HEK293 (cell line): ENCODE measurements at regions not wholly inside any gene's neighbourhood (a gene's known extent, or its start where the extent isn't known, plus 50 kb on each side); places are given as distances from the start of the nearest gene placed in this dataset.

Experiments used
- CTCF ChIA-PET: fragments of 350-600 bp; formaldehyde crosslinking; extraction: SDS; loops from one replicate; lab custom pipeline; 2021; ENCODE audit warnings: antibody characterized with exemption; lab: Yijun Ruan, JAX
- POLR2A ChIA-PET: fragments of 300-600 bp; formaldehyde crosslinking; extraction: SDS; loops from one replicate; lab custom pipeline; 2020; ENCODE audit warnings: antibody characterized with exemption, inconsistent platforms; lab: Yijun Ruan, JAX
- H3K27ac ChIP-seq: fragments of 200-500 bp; sonication (Bioruptor generic); 2 replicates; pipeline ENCODE4 v1.5.1; 2014; ENCODE audit warnings: low read depth, low read length, control low read depth, inconsistent platforms; ENCODE audit errors: extremely low read depth
- H3K36me3 ChIP-seq, 2 experiments: fragments of 200-500 bp in 1 of 2; sonication (Bioruptor generic) in 1 of 2; 1 replicate in 1 of 2; 2 replicates in 1 of 2; pipeline ENCODE4 v1.5.1; 2014 to 2017; ENCODE audit warnings: inconsistent platforms in 2 of 2, low read length in 2 of 2; ENCODE audit not compliant: control insufficient read depth in 2 of 2, insufficient read depth in 1 of 2
- H3K4me1 ChIP-seq: fragments of 200-500 bp; sonication (Bioruptor generic); 2 replicates; pipeline ENCODE4 v1.5.1; 2014; ENCODE audit warnings: mild to moderate bottlenecking, low read length, inconsistent platforms; ENCODE audit not compliant: control insufficient read depth, insufficient read depth
- H3K4me3 ChIP-seq: 2 replicates; pipeline ENCODE4 v1.5.1; 2011; ENCODE audit warnings: low read depth, mild to moderate bottlenecking, control low read depth, low read length, moderate library complexity
- H3K9me3 ChIP-seq: fragments of 200-500 bp; sonication (Bioruptor generic); 2 replicates; pipeline ENCODE4 v1.5.1; 2014; ENCODE audit warnings: low read depth, low read length, inconsistent platforms; ENCODE audit not compliant: control insufficient read depth, insufficient read depth
- AEBP2 ChIP-seq: fragments of 450-650 bp; formaldehyde crosslinking; IDR thresholded peaks from 2 replicates; pipeline ENCODE4 v1.5.1; 2016; ENCODE audit warnings: missing biosample characterization, missing genetic modification characterization, borderline replicate concordance
- EGR2 ChIP-seq: fragments of 450-650 bp; formaldehyde crosslinking; IDR thresholded peaks from 2 replicates; pipeline ENCODE4 v1.5.1; 2016; ENCODE audit warnings: low read depth, missing biosample characterization, missing genetic modification characterization
- FEZF1 ChIP-seq: fragments of 450-650 bp; formaldehyde crosslinking; IDR thresholded peaks from 2 replicates; pipeline ENCODE4 v1.5.1; 2016; ENCODE audit warnings: missing biosample characterization, missing genetic modification characterization
- GLI4 ChIP-seq: fragments of 450-650 bp; formaldehyde crosslinking; IDR thresholded peaks from 2 replicates; pipeline ENCODE4 v1.5.1; 2016; ENCODE audit warnings: missing biosample characterization, missing genetic modification characterization
- MZF1 ChIP-seq: fragments of 450-650 bp; formaldehyde crosslinking; IDR thresholded peaks from 2 replicates; pipeline ENCODE4 v1.5.1; 2017; ENCODE audit warnings: missing biosample characterization, missing genetic modification characterization, borderline replicate concordance
- WT1 ChIP-seq: fragments of 450-650 bp; formaldehyde crosslinking; IDR thresholded peaks from 2 replicates; pipeline ENCODE4 v1.5.1; 2016; ENCODE audit warnings: missing biosample characterization, missing genetic modification characterization
- YY1 ChIP-seq: fragments of 450-650 bp; formaldehyde crosslinking; IDR thresholded peaks from 2 replicates; pipeline ENCODE4 v1.5.1; 2018; ENCODE audit warnings: missing biosample characterization, missing genetic modification characterization
- ZBTB1 ChIP-seq: fragments of 450-650 bp; formaldehyde crosslinking; IDR thresholded peaks from 2 replicates; pipeline ENCODE4 v1.5.1; 2016; ENCODE audit warnings: missing biosample characterization, missing genetic modification characterization
- ZBTB21 ChIP-seq: fragments of 450-650 bp; formaldehyde crosslinking; IDR thresholded peaks from 2 replicates; pipeline ENCODE4 v1.5.1; 2017; ENCODE audit warnings: missing biosample characterization, missing genetic modification characterization
- ZBTB8A ChIP-seq: fragments of 450-650 bp; formaldehyde crosslinking; IDR thresholded peaks from 2 replicates; pipeline ENCODE4 v1.5.1; 2016; ENCODE audit warnings: missing biosample characterization, missing genetic modification characterization
- ZFHX2 ChIP-seq: fragments of 450-650 bp; formaldehyde crosslinking; conservative IDR thresholded peaks from 2 replicates; pipeline ENCODE4 v1.5.1; 2016; ENCODE audit warnings: missing biosample characterization, missing genetic modification characterization
- ZNF10 ChIP-seq: fragments of 450-650 bp; formaldehyde crosslinking; IDR thresholded peaks from 2 replicates; pipeline ENCODE4 v1.5.1; 2017; ENCODE audit warnings: missing biosample characterization, missing genetic modification characterization
- ZNF121 ChIP-seq: fragments of 450-650 bp; formaldehyde crosslinking; IDR thresholded peaks from 2 replicates; pipeline ENCODE4 v1.5.1; 2016; ENCODE audit warnings: missing biosample characterization, missing genetic modification characterization
- ZNF157 ChIP-seq: fragments of 450-650 bp; formaldehyde crosslinking; IDR thresholded peaks from 2 replicates; pipeline ENCODE4 v1.5.1; 2016; ENCODE audit warnings: missing biosample characterization, missing genetic modification characterization
- ZNF19 ChIP-seq: fragments of 450-650 bp; formaldehyde crosslinking; IDR thresholded peaks from 2 replicates; pipeline ENCODE4; 2016; ENCODE audit warnings: missing biosample characterization, missing genetic modification characterization, low read depth
- ZNF221 ChIP-seq: fragments of 450-650 bp; formaldehyde crosslinking; IDR thresholded peaks from 2 replicates; pipeline ENCODE4 v1.5.1; 2017; ENCODE audit warnings: missing biosample characterization, missing genetic modification characterization, borderline replicate concordance
- ZNF24 ChIP-seq: fragments of 450-650 bp; formaldehyde crosslinking; IDR thresholded peaks from 2 replicates; pipeline ENCODE4 v1.5.1; 2016; ENCODE audit warnings: missing biosample characterization, missing genetic modification characterization
- ZNF350 ChIP-seq: fragments of 450-650 bp; formaldehyde crosslinking; IDR thresholded peaks from 2 replicates; pipeline ENCODE4 v1.5.0; 2017; ENCODE audit warnings: missing biosample characterization, mild to moderate bottlenecking, missing genetic modification characterization
- ZNF549 ChIP-seq: fragments of 450-650 bp; IDR thresholded peaks from 2 replicates; pipeline ENCODE4 v1.5.1; 2018; ENCODE audit warnings: missing biosample characterization, missing genetic modification characterization, mild to moderate bottlenecking, inconsistent platforms, moderate library complexity
- ZNF560 ChIP-seq: fragments of 450-650 bp; formaldehyde crosslinking; IDR thresholded peaks from 2 replicates; pipeline ENCODE4 v1.5.1; 2017; ENCODE audit warnings: missing biosample characterization, missing genetic modification characterization, borderline replicate concordance
- ZNF610 ChIP-seq: fragments of 450-650 bp; formaldehyde crosslinking; IDR thresholded peaks from 2 replicates; pipeline ENCODE4 v1.5.1; 2016; ENCODE audit warnings: missing biosample characterization, missing genetic modification characterization, borderline replicate concordance
- ZNF621 ChIP-seq: fragments of 450-650 bp; formaldehyde crosslinking; IDR thresholded peaks from 2 replicates; pipeline ENCODE4 v1.5.1; 2017; ENCODE audit warnings: missing biosample characterization, missing genetic modification characterization
- ZNF677 ChIP-seq: fragments of 450-650 bp; IDR thresholded peaks from 2 replicates; pipeline ENCODE4 v1.5.0; 2018; ENCODE audit warnings: missing biosample characterization, mild to moderate bottlenecking, missing genetic modification characterization, moderate library complexity
- ZNF704 ChIP-seq: fragments of 450-650 bp; formaldehyde crosslinking; IDR thresholded peaks from 2 replicates; pipeline ENCODE4 v1.5.1; 2016; ENCODE audit warnings: missing biosample characterization, missing genetic modification characterization
- ZNF707 ChIP-seq: fragments of 450-650 bp; formaldehyde crosslinking; IDR thresholded peaks from 2 replicates; pipeline ENCODE4 v1.5.1; 2016; ENCODE audit warnings: missing biosample characterization, missing genetic modification characterization
- ZNF768 ChIP-seq: fragments of 450-650 bp; formaldehyde crosslinking; IDR thresholded peaks from 2 replicates; pipeline ENCODE4 v1.5.1; 2018; ENCODE audit warnings: missing biosample characterization, mild to moderate bottlenecking, missing genetic modification characterization
- ZNF792 ChIP-seq: fragments of 450-650 bp; formaldehyde crosslinking; IDR thresholded peaks from 2 replicates; pipeline ENCODE4 v1.5.1; 2016; ENCODE audit warnings: missing biosample characterization, missing genetic modification characterization
- ZSCAN30 ChIP-seq: fragments of 450-650 bp; IDR thresholded peaks from 2 replicates; pipeline ENCODE4 v1.5.1; 2018; ENCODE audit warnings: missing biosample characterization, mild to moderate bottlenecking, missing genetic modification characterization, moderate library complexity
- TF ChIP-seq, protein P1 (sequence below): fragments of 450-650 bp; formaldehyde crosslinking; conservative IDR thresholded peaks from 2 replicates; pipeline ENCODE4 v1.5.1; 2016; ENCODE audit warnings: low read depth, missing biosample characterization, missing genetic modification characterization

GRCh38 chr13:97700306-97700848, 253.1 kb upstream of the IPO5 start:
- Histone ChIP-seq H3K4me1 (no peaks in the 10 kb centered on the region), H3K4me3 (no peak overlapping the region), H3K36me3 (no peaks in the 10 kb centered on the region), H3K9me3 (no peaks in the 10 kb centered on the region), H3K27ac (no peak overlapping the region)
- no peak for TF ChIP-seq AEBP2 (tag by site-specific recombination)
- TF ChIP-seq ZNF677 (tag by site-specific recombination): no peak
- TF ChIP-seq ZNF560 (tag by site-specific recombination): no peak
- no peak for TF ChIP-seq ZNF221 (tag by site-specific recombination)
- TF ChIP-seq FEZF1 (tag by site-specific recombination): no peak
- TF ChIP-seq, protein P1, sequence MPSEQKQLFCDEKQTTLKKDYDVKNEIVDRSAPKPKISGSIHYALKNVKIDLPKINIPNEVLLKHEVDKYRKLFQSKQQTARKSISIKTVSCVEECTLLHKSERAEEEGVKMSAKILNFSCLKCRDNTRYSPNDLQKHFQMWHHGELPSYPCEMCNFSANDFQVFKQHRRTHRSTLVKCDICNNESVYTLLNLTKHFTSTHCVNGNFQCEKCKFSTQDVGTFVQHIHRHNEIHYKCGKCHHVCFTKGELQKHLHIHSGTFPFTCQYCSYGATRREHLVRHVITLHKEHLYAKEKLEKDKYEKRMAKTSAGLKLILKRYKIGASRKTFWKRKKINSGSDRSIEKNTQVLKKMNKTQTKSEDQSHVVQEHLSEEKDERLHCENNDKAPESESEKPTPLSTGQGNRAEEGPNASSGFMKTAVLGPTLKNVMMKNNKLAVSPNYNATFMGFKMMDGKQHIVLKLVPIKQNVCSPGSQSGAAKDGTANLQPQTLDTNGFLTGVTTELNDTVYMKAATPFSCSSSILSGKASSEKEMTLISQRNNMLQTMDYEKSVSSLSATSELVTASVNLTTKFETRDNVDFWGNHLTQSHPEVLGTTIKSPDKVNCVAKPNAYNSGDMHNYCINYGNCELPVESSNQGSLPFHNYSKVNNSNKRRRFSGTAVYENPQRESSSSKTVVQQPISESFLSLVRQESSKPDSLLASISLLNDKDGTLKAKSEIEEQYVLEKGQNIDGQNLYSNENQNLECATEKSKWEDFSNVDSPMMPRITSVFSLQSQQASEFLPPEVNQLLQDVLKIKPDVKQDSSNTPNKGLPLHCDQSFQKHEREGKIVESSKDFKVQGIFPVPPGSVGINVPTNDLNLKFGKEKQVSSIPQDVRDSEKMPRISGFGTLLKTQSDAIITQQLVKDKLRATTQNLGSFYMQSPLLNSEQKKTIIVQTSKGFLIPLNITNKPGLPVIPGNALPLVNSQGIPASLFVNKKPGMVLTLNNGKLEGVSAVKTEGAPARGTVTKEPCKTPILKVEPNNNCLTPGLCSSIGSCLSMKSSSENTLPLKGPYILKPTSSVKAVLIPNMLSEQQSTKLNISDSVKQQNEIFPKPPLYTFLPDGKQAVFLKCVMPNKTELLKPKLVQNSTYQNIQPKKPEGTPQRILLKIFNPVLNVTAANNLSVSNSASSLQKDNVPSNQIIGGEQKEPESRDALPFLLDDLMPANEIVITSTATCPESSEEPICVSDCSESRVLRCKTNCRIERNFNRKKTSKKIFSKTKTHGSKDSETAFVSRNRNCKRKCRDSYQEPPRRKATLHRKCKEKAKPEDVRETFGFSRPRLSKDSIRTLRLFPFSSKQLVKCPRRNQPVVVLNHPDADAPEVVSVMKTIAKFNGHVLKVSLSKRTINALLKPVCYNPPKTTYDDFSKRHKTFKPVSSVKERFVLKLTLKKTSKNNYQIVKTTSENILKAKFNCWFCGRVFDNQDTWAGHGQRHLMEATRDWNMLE (tag by site-specific recombination): no peak
- no peak for TF ChIP-seq ZNF350 (tag by site-specific recombination)
- TF ChIP-seq ZBTB8A (tag by site-specific recombination): no peak
- TF ChIP-seq ZNF10 (tag by site-specific recombination): no peak
- TF ChIP-seq WT1: no peak
- TF ChIP-seq ZNF19 (tag by site-specific recombination): no peak
- TF ChIP-seq GLI4 (tag by site-specific recombination): no peak
- TF ChIP-seq ZNF707 (tag by site-specific recombination): no peak
- no peak for TF ChIP-seq ZNF792 (tag by site-specific recombination)
- TF ChIP-seq ZNF704 (tag by site-specific recombination): no peak
- no peak for TF ChIP-seq ZNF621 (tag by site-specific recombination)
- TF ChIP-seq ZNF157: no peak
- TF ChIP-seq YY1 (tag by site-specific recombination): no peak
- POLR2A ChIA-PET: no interaction called here
- CTCF ChIA-PET: no interaction called here

GRCh38 chr13:97702614-97703013, 250.9 kb upstream of the IPO5 start:
- ChIA-PET POLR2A (no interaction called here), CTCF (no interaction called here)
- H3K36me3 ChIP-seq: no peaks in the 10 kb centered on the region
- H3K4me3 ChIP-seq: no peak overlapping the region
- H3K27ac ChIP-seq: no peak overlapping the region
- TF ChIP-seq ZNF610 (no peak), EGR2 (no peak), ZFHX2 (no peak), ZBTB21 (tag by site-specific recombination) (no peak), ZNF24 (tag by site-specific recombination) (no peak), ZSCAN30 (no peak), MZF1 (tag by site-specific recombination) (no peak), ZNF549 (tag by site-specific recombination) (no peak), ZNF768 (no peak), ZNF121 (tag by site-specific recombination) (no peak), ZBTB1 (tag by site-specific recombination) (no peak)
- TF ChIP-seq, all 188 proteins: peak for 0
- Histone ChIP-seq H3K9me3 (no peaks in the 10 kb centered on the region), H3K4me1 (no peaks in the 10 kb centered on the region)
